Stimulated activated CD4-positive, alpha-beta T cell treated with anti-CD3 and anti-CD28 coated beads, Interleukin-4, amount 100 ng/mL, for 1 hour (primary cell): ENCODE measurements at regions not wholly inside any gene's neighbourhood (a gene's known extent, or its start where the extent isn't known, plus 50 kb on each side); places are given as distances from the start of the nearest gene placed in this dataset.

Experiments used
- DNase-seq: peaks from one replicate; pipeline ENCODE4 v3.0.0-alpha.2; 2020

GRCh38 chr2:42969231-42970150, 177.1 kb upstream of the HAAO start:
- no peak for DNase-seq

GRCh38 chr2:42967959-42968674, 175.7 kb upstream of the HAAO start:
- DNase-seq = no peak

GRCh38 chr2:42965910-42966309, 173.5 kb upstream of the HAAO start:
- no peak for DNase-seq

GRCh38 chr2:42965196-42965595, 172.8 kb upstream of the HAAO start:
- DNase-seq = no peak

GRCh38 chr2:42964439-42965083, 172.2 kb upstream of the HAAO start:
- no peak for DNase-seq

- no peak for DNase-seq
These were observed 171.2 kb upstream of the HAAO start for GRCh38 chr2:42963452-42964068.

GRCh38 chr2:42962508-42962953, 170.1 kb upstream of the HAAO start:
- DNase-seq = no peak

GRCh38 chr2:42961961-42962360, 169.6 kb upstream of the HAAO start:
- no peak for DNase-seq

GRCh38 chr2:42961385-42961811, 169.0 kb upstream of the HAAO start:
- DNase-seq = no peak

- DNase-seq = no peak
These were observed 168.4 kb upstream of the HAAO start for GRCh38 chr2:42960842-42961180.

GRCh38 chr2:42960002-42960841, 167.8 kb upstream of the HAAO start:
- no peak for DNase-seq

GRCh38 chr2:42959234-42960001, 167.0 kb upstream of the HAAO start:
- no peak for DNase-seq

- no peak for DNase-seq
These were observed 166.4 kb upstream of the HAAO start for GRCh38 chr2:42958741-42959233.

GRCh38 chr2:42957861-42958301, 165.5 kb upstream of the HAAO start:
- no peak for DNase-seq

- no peak for DNase-seq
These were observed 164.9 kb upstream of the HAAO start for GRCh38 chr2:42957109-42957860.

- no peak for DNase-seq
These were observed 162.0 kb upstream of the HAAO start for GRCh38 chr2:42954227-42954962.

- no peak for DNase-seq
These were observed 160.8 kb upstream of the HAAO start for GRCh38 chr2:42953216-42953615.

- DNase-seq = no peak
These were observed 159.0 kb upstream of the HAAO start for GRCh38 chr2:42951263-42951938.

- DNase-seq = no peak
These were observed 156.7 kb upstream of the HAAO start for GRCh38 chr2:42949125-42949524.
